DND-41 (cell line): ENCODE measurements at regions not wholly inside any gene's neighbourhood (a gene's known extent, or its start where the extent isn't known, plus 50 kb on each side); places are given as distances from the start of the nearest gene placed in this dataset.

Source experiments
- ATAC-seq: fragments of 200-7000 bp; cut with Tn5 transposase; 3 replicates; pipeline ENCODE4 v1.9.1; 2021; ENCODE audit warnings: low read depth; ENCODE audit not compliant: insufficient read depth
- DNase-seq: peaks from one replicate; pipeline ENCODE4 v3.0.0-alpha.2; 2020
- H2AFZ ChIP-seq: 2 replicates; pipeline ENCODE4 v1.6.0; 2012; ENCODE audit warnings: low read depth, low read length
- H3K27ac ChIP-seq: 2 replicates; pipeline ENCODE4 v1.5.1; 2012; ENCODE audit warnings: low read length, inconsistent platforms
- H3K27me3 ChIP-seq: fragments of 200-600 bp; sonication (generic); 2 replicates; pipeline ENCODE4 v1.6.0; 2012; ENCODE audit warnings: low read length, mild to moderate bottlenecking, inconsistent platforms; ENCODE audit not compliant: insufficient read depth, poor library complexity
- H3K36me3 ChIP-seq: 2 replicates; pipeline ENCODE4 v1.5.1; 2012; ENCODE audit warnings: low read length, inconsistent platforms; ENCODE audit not compliant: insufficient read depth
- H3K4me1 ChIP-seq: 2 replicates; pipeline ENCODE4 v1.5.1; 2012; ENCODE audit warnings: mild to moderate bottlenecking, low read length; ENCODE audit not compliant: insufficient read depth
- H3K4me2 ChIP-seq: 2 replicates; pipeline ENCODE4 v1.6.0; 2012; ENCODE audit warnings: mild to moderate bottlenecking, moderate library complexity, low read length, inconsistent platforms; ENCODE audit not compliant: insufficient read depth
- H3K4me3 ChIP-seq, 2 experiments: fragments of 200-600 bp in 1 of 2; shearing (Covaris generic) in 1 of 2; 2 replicates each; pipeline ENCODE4 v1.5.1; 2012 to 2016; ENCODE audit warnings: inconsistent platforms in 2 of 2, low read length in 2 of 2, mild to moderate bottlenecking in 2 of 2, low read depth in 1 of 2, moderate library complexity in 1 of 2
- H3K79me2 ChIP-seq: 2 replicates; pipeline ENCODE4 v1.6.0; 2012; ENCODE audit warnings: low read length, inconsistent platforms; ENCODE audit not compliant: insufficient read depth
- H3K9ac ChIP-seq: 2 replicates; pipeline ENCODE4 v1.6.0; 2012; ENCODE audit warnings: low read depth, mild to moderate bottlenecking, inconsistent platforms, low read length, moderate library complexity
- H3K9me3 ChIP-seq: 2 replicates; pipeline ENCODE4 v1.5.1; 2012; ENCODE audit warnings: low read length, moderate library complexity, mild to moderate bottlenecking, inconsistent platforms; ENCODE audit not compliant: insufficient read depth, severe bottlenecking
- H4K20me1 ChIP-seq: 2 replicates; pipeline ENCODE4 v1.6.0; 2012; ENCODE audit warnings: low read length; ENCODE audit not compliant: insufficient read depth
- EZH2 ChIP-seq: IDR thresholded peaks from 3 replicates; pipeline ENCODE4 v1.6.1; 2012; ENCODE audit warnings: borderline replicate concordance, low read depth, mild to moderate bottlenecking, moderate library complexity, low read length, inconsistent platforms; ENCODE audit not compliant: severe bottlenecking
- TF ChIP-seq, protein P1 (sequence below): IDR thresholded peaks from 2 replicates; pipeline ENCODE4 v1.5.1; 2012; ENCODE audit warnings: borderline replicate concordance, low read length, moderate library complexity, mild to moderate bottlenecking; ENCODE audit not compliant: poor library complexity, severe bottlenecking; ENCODE audit errors: extremely low read depth

DNA sequence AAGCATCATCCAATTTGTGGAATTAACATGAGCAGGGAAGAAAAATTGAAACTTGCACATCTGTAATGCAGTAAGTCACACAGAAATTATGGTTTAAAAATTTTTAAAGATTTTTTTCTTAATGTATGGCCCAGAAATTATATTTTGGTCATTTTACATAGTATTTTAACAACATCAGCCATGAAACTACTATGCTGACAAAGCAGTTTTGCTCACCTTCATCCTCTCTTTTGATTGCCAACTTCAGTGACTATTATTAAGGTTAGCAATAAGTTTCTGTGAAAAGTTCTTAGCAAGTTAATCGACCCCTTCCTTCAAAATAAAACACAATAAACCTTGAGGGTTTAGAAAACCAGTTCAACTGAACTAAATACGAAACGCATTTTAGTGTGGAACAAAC lies 1347.0 kb downstream of the EPHA7 start:
- DNase-seq, result no peak
- Histone ChIP-seq H3K27me3 (no peaks in the 10 kb centered on the region), H3K4me3 (no peak overlapping the region), H3K36me3 (no peaks in the 10 kb centered on the region), H3K4me2 (no peak overlapping the region), H3K27ac (no peak overlapping the region), H4K20me1 (no peaks in the 10 kb centered on the region), H2AFZ (no peak overlapping the region), H3K4me1 (no peaks in the 10 kb centered on the region), H3K79me2 (no peaks in the 10 kb centered on the region), H3K9me3 (no peaks in the 10 kb centered on the region), H3K9ac (no peak overlapping the region)
- TF ChIP-seq EZH2, result no peak
- TF ChIP-seq, protein P1, sequence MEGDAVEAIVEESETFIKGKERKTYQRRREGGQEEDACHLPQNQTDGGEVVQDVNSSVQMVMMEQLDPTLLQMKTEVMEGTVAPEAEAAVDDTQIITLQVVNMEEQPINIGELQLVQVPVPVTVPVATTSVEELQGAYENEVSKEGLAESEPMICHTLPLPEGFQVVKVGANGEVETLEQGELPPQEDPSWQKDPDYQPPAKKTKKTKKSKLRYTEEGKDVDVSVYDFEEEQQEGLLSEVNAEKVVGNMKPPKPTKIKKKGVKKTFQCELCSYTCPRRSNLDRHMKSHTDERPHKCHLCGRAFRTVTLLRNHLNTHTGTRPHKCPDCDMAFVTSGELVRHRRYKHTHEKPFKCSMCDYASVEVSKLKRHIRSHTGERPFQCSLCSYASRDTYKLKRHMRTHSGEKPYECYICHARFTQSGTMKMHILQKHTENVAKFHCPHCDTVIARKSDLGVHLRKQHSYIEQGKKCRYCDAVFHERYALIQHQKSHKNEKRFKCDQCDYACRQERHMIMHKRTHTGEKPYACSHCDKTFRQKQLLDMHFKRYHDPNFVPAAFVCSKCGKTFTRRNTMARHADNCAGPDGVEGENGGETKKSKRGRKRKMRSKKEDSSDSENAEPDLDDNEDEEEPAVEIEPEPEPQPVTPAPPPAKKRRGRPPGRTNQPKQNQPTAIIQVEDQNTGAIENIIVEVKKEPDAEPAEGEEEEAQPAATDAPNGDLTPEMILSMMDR, result no peak
- ATAC-seq, result no peak

DNA sequence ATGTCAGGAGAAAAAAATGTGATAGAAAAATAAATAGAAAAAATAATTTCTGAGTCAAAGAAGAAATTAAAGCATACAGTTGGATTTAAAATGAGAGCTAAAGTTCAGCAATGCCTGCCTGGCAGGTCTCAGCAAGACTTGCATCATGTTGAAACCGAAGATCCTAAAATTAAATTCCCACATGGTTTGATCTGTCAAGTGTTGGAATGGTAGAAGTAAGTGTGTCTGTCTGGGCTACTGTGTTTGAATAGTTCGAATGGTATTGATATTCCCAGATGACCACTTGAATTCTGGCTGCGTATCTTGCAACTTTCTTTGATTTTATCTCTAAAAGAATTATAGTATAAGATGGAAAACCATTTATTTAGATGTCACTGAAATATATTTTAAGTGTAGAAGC lies 1349.6 kb downstream of the EPHA7 start:
- Histone ChIP-seq H4K20me1 (no peaks in the 10 kb centered on the region), H3K9ac (no peak overlapping the region), H3K9me3 (no peaks in the 10 kb centered on the region), H3K4me3 (no peak overlapping the region), H2AFZ (no peak overlapping the region), H3K79me2 (no peaks in the 10 kb centered on the region), H3K36me3 (no peaks in the 10 kb centered on the region), H3K4me2 (no peak overlapping the region), H3K4me1 (no peaks in the 10 kb centered on the region), H3K27ac (no peak overlapping the region), H3K27me3 (no peaks in the 10 kb centered on the region)
- no peak for DNase-seq
- TF ChIP-seq, protein P1, result no peak
- no peak for TF ChIP-seq EZH2
- ATAC-seq, result no peak

DNA sequence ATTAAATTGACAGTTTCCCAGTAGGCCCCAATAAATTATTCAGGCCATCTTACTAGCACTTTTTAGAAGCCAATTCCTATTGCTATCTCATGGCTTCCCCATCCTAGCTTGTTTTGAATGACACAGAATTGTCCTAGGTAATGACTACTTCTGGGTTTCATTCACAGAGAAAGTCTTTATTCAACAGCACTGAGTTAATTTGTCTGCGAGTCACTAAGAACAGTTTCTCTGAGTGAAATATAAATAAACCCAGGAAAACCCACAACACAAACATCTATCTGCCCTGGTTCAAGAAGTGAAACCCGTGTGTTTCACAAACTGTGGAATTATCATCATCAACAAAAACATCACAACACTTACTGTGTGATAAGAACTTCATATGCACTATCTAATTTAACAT lies 1366.8 kb downstream of the EPHA7 start:
- no peak for ATAC-seq
- Histone ChIP-seq H2AFZ (no peak overlapping the region), H3K9ac (no peak overlapping the region)

More for the DNA sequence above, 1366.8 kb downstream of the EPHA7 start:
- H3K4me3 ChIP-seq, result no peak overlapping the region
- no peaks in the 10 kb centered on the region for H3K4me1 ChIP-seq
- no peaks in the 10 kb centered on the region for H3K9me3 ChIP-seq
- no peaks in the 10 kb centered on the region for H3K27me3 ChIP-seq
- H3K4me2 ChIP-seq, result no peak overlapping the region
- no peaks in the 10 kb centered on the region for H3K36me3 ChIP-seq
- H4K20me1 ChIP-seq, result no peaks in the 10 kb centered on the region
- H3K27ac ChIP-seq, result no peak overlapping the region
- no peak for TF ChIP-seq EZH2
- TF ChIP-seq, protein P1, result no peak
- no peak for DNase-seq
- no peaks in the 10 kb centered on the region for H3K79me2 ChIP-seq
